ENCODE measurements at regions not wholly inside any gene's neighbourhood (a gene's known extent, or its start where the extent isn't known, plus 50 kb on each side); places are given as distances from the start of the nearest gene placed in this dataset.
"Not testable (repeated sequence)": the region's sequence is repeated elsewhere in the genome, so short reads cannot be mapped to it uniquely, and the experiment has no call there.

DNA sequence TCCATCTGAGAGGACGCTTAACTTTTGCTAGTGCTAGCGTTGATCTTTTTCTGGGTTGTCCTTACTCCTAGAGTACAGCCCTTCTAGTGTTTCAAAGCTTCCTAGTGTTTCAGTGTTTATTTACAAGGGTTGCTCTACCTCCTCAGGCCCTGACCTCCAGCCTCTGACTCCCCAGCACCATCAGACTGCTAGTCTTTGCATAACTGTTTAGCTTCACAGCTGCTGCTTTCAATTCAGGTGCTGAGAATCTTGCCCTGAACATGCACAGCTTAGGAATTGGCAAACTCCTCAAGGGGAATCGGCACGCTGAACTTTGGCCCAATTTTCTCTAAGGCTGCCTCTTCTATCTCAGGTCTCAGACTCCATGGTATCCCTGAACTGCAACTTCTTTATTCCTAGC lies 52.9 kb downstream of the OR52B4 start:
- H3K27me3 ChIP-seq (ENCODE audit: insufficient read depth, insufficient read length); H3K9me3 ChIP-seq (ENCODE audit: insufficient read depth, low read length); H3K9ac ChIP-seq (ENCODE audit: insufficient read length, low read depth); H3K36me3 ChIP-seq (ENCODE audit: insufficient read depth, insufficient read length, low read length); H3K4me3 ChIP-seq (ENCODE audit: insufficient read length, low read depth); H3K4me1 ChIP-seq (ENCODE audit: insufficient read depth, insufficient read length); DNase-seq (ENCODE audit: low read depth, low spot score): not testable (repeated sequence)

DNA sequence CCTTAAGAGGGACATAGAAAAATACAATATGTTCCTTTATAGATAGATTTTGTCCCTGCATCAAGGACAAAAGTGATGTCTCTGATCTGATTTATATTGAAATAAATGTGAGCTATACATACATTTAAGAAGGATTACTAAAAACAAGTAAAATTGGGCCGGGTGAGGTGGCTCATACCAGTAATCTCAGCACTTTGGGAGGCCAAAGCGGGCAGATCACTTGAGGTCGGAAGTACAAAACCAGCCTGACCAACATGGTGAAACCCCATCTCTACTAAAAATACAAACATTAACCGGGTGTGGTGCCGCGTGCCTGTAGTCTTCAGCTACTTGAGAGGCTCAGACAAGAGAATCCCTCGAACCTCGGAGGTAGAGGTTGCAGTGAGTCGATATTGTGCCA lies 91.0 kb downstream of the OR52B4 start:
- not testable (repeated sequence) for H3K9ac ChIP-seq (ENCODE audit: insufficient read length, low read depth); H3K36me3 ChIP-seq (ENCODE audit: insufficient read depth, insufficient read length, low read length); DNase-seq (ENCODE audit: low read depth, low spot score); H3K4me3 ChIP-seq (ENCODE audit: insufficient read length, low read depth); H3K9me3 ChIP-seq (ENCODE audit: insufficient read depth, low read length); H3K27me3 ChIP-seq (ENCODE audit: insufficient read depth, insufficient read length); H3K4me1 ChIP-seq (ENCODE audit: insufficient read depth, insufficient read length)

DNA sequence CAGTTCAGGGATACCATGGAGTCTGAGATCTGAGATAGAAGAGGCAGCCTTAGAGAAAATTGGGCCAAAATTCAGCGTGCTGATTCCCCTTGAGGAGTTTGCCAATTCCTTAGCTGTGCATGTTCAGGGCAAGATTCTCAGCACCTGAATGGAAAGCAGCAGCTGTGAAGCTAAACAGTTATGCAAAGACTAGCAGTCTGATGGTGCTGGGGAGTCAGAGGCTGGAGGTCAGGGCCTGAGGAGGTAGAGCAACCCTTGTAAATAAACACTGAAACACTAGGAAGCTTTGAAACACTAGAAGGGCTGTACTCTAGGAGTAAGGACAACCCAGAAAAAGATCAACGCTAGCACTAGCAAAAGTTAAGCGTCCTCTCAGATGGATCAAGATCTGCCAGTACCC lies 117.1 kb downstream of the OR52B4 start:
- H3K4me3 ChIP-seq (ENCODE audit: insufficient read length, low read depth); H3K4me1 ChIP-seq (ENCODE audit: insufficient read depth, insufficient read length); H3K9ac ChIP-seq (ENCODE audit: insufficient read length, low read depth); H3K36me3 ChIP-seq (ENCODE audit: insufficient read depth, insufficient read length, low read length); H3K27me3 ChIP-seq (ENCODE audit: insufficient read depth, insufficient read length); H3K9me3 ChIP-seq (ENCODE audit: insufficient read depth, low read length): not testable (repeated sequence)
- peak; percentile 15 for DNase-seq (ENCODE audit: low read depth, low spot score)

DNA sequence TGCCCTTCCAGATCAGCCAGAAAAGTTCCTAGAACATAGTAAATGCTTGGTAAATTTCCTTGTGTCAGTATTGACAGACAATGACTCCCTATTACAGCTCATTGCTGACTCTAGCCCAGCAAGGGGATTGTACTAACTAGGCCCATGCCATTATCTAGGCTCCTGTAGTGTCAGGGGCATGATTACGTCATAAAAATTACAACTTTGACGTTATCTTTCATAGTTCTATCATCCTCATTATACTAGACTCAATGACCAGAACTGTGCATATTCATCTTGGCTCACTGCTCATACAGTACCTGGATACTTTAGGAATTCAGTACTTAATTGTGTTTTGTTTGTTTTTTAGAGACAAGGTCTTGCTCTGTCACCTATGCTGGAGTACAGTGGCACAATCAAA lies 118.7 kb downstream of the OR52B4 start:
- not testable (repeated sequence) for H3K4me1 ChIP-seq (ENCODE audit: insufficient read depth, insufficient read length); H3K27me3 ChIP-seq (ENCODE audit: insufficient read depth, insufficient read length); DNase-seq (ENCODE audit: low read depth, low spot score); H3K36me3 ChIP-seq (ENCODE audit: insufficient read depth, insufficient read length, low read length); H3K4me3 ChIP-seq (ENCODE audit: insufficient read length, low read depth); H3K9me3 ChIP-seq (ENCODE audit: insufficient read depth, low read length); H3K9ac ChIP-seq (ENCODE audit: insufficient read length, low read depth)

- H3K9ac ChIP-seq (ENCODE audit: insufficient read length, low read depth); H3K4me1 ChIP-seq (ENCODE audit: insufficient read depth, insufficient read length); DNase-seq (ENCODE audit: low read depth, low spot score): not testable (repeated sequence)
Observed at GRCh38 chr11:4237771-4238170, 130.4 kb downstream of the OR52B4 start.

DNA sequence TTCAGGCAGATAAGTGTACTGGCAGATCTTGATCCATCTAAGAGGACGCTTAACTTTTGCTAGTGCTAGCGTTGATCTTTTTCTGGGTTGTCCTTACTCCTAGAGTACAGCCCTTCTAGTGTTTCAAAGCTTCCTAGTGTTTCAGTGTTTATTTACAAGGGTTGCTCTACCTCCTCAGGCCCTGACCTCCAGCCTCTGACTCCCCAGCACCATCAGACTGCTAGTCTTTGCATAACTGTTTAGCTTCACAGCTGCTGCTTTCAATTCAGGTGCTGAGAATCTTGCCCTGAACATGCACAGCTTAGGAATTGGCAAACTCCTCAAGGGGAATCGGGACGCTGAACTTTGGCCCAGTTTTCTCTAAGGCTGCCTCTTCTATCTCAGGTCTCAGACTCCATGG lies 124.3 kb downstream of the RRM1 start:
- not testable (repeated sequence) for H3K9me3 ChIP-seq (ENCODE audit: insufficient read depth, low read length); H3K9ac ChIP-seq (ENCODE audit: insufficient read length, low read depth); H3K36me3 ChIP-seq (ENCODE audit: insufficient read depth, insufficient read length, low read length); DNase-seq (ENCODE audit: low read depth, low spot score); H3K4me1 ChIP-seq (ENCODE audit: insufficient read depth, insufficient read length); H3K4me3 ChIP-seq (ENCODE audit: insufficient read length, low read depth); H3K27me3 ChIP-seq (ENCODE audit: insufficient read depth, insufficient read length)

More at GRCh38 chr11:4237771-4238170, 130.4 kb downstream of the OR52B4 start:
- not testable (repeated sequence) for H3K27me3 ChIP-seq (ENCODE audit: insufficient read depth, insufficient read length); H3K4me3 ChIP-seq (ENCODE audit: insufficient read length, low read depth); H3K36me3 ChIP-seq (ENCODE audit: insufficient read depth, insufficient read length, low read length); H3K9me3 ChIP-seq (ENCODE audit: insufficient read depth, low read length)

- no peaks in the 10 kb centered on the region for H3K27me3 ChIP-seq (ENCODE audit: insufficient read depth, insufficient read length)
- TF ChIP-seq SUZ12 (IDR thresholded peaks at IDR 0.05; ENCODE audit: extremely low read depth, insufficient read depth, insufficient read length) (no peak), ZNF274 (IDR thresholded peaks at IDR 0.05; ENCODE audit: low read depth, low read length) (no peak), YY1 (IDR thresholded peaks at IDR 0.05; ENCODE audit: insufficient read depth, insufficient read length) (no peak)
- H3K9ac ChIP-seq (ENCODE audit: insufficient read length, low read depth): no peak overlapping the region
- no peak overlapping the region for H3K4me3 ChIP-seq (ENCODE audit: insufficient read length, low read depth)
- H3K4me1 ChIP-seq (ENCODE audit: insufficient read depth, insufficient read length): no peaks in the 10 kb centered on the region
- no peaks in the 10 kb centered on the region for H3K9me3 ChIP-seq (ENCODE audit: insufficient read depth, low read length)
- DNase-seq (ENCODE audit: low read depth, low spot score): no peak
- H3K36me3 ChIP-seq (ENCODE audit: insufficient read depth, insufficient read length, low read length): no peaks in the 10 kb centered on the region
Observed at GRCh38 chr11:4213746-4214145, 119.1 kb downstream of the RRM1 start.

- no peaks in the 10 kb centered on the region for H3K4me1 ChIP-seq (ENCODE audit: insufficient read depth, insufficient read length)
- TF ChIP-seq YY1 (IDR thresholded peaks at IDR 0.05; ENCODE audit: insufficient read depth, insufficient read length) (no peak), SUZ12 (IDR thresholded peaks at IDR 0.05; ENCODE audit: extremely low read depth, insufficient read depth, insufficient read length) (no peak), ZNF274 (IDR thresholded peaks at IDR 0.05; ENCODE audit: low read depth, low read length) (no peak)
- DNase-seq (ENCODE audit: low read depth, low spot score): no peak
- no peak overlapping the region for H3K9ac ChIP-seq (ENCODE audit: insufficient read length, low read depth)
- H3K27me3 ChIP-seq (ENCODE audit: insufficient read depth, insufficient read length): no peaks in the 10 kb centered on the region
- H3K4me3 ChIP-seq (ENCODE audit: insufficient read length, low read depth): no peak overlapping the region
- no peaks in the 10 kb centered on the region for H3K36me3 ChIP-seq (ENCODE audit: insufficient read depth, insufficient read length, low read length)
- H3K9me3 ChIP-seq (ENCODE audit: insufficient read depth, low read length): no peaks in the 10 kb centered on the region
Observed at GRCh38 chr11:4211991-4212390, 117.4 kb downstream of the RRM1 start.
